Parathyroid adenoma (tissue), 2 donors: ENCODE measurements at regions not wholly inside any gene's neighbourhood (a gene's known extent, or its start where the extent isn't known, plus 50 kb on each side); places are given as distances from the start of the nearest gene placed in this dataset.

ENCODE experiments used
- H2AFZ ChIP-seq: fragments of 300-600 bp; sonication (generic); one replicate; pipeline ENCODE4 v1.7.0; 2017; ENCODE audit warnings: antibody characterized with exemption, mild to moderate bottlenecking
- H3K27ac ChIP-seq: fragments of 300-600 bp; sonication (generic); one replicate; pipeline ENCODE4 v1.7.0; 2017
- H3K27me3 ChIP-seq: fragments of 300-600 bp; sonication (generic); one replicate; pipeline ENCODE4 v1.7.0; 2017; ENCODE audit warnings: low read length; ENCODE audit not compliant: control insufficient read depth, insufficient read depth
- H3K36me3 ChIP-seq: fragments of 300-600 bp; sonication (generic); one replicate; pipeline ENCODE4 v1.7.0; 2017; ENCODE audit warnings: low read length; ENCODE audit not compliant: control insufficient read depth, insufficient read depth
- H3K4me1 ChIP-seq: fragments of 300-600 bp; sonication (generic); one replicate; pipeline ENCODE4 v1.7.0; 2017; ENCODE audit warnings: control low read depth
- H3K4me2 ChIP-seq: fragments of 300-600 bp; sonication (generic); one replicate; pipeline ENCODE4 v1.7.0; 2017; ENCODE audit warnings: low read length
- H3K4me3 ChIP-seq: fragments of 300-600 bp; sonication (generic); one replicate; pipeline ENCODE4 v1.7.0; 2017; ENCODE audit warnings: low read depth, low read length
- H3K79me2 ChIP-seq: fragments of 300-600 bp; sonication (generic); one replicate; pipeline ENCODE4 v1.7.0; 2017; ENCODE audit warnings: control low read depth
- H3K9ac ChIP-seq: fragments of 300-600 bp; sonication (generic); one replicate; pipeline ENCODE4 v1.7.0; 2017; ENCODE audit warnings: mild to moderate bottlenecking
- H3K9me3 ChIP-seq: fragments of 300-600 bp; sonication (generic); one replicate; pipeline ENCODE4 v1.7.0; 2017; ENCODE audit warnings: low read length; ENCODE audit not compliant: control insufficient read depth
- TF ChIP-seq, protein P1 (sequence below): fragments of 300-600 bp; sonication (generic); IDR thresholded peaks from one replicate; pipeline ENCODE4 v1.7.0; 2017; ENCODE audit warnings: antibody characterized with exemption, mild to moderate bottlenecking
- donor health status: primary hyperparathyroidism.

DNA sequence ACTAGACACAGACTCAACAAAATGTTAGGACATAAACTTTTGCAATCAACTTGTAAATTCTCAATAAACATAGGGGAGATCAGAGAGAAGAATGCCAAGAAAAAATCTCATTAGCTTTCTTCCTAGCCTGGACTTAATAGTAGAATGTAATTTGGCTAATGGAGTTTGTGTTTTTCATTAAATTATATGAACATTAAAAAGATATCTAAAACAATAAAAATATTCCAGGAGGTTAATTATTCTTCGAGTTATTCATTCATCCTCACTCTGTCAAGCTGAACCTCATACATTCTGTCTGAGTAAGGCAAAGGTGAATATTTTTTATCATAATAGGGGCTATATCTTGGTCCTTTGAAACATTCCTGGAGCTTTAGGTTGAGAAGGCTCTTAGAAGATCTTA is 551.9 kb upstream of the TBX3 start:
- TF ChIP-seq, protein P1, sequence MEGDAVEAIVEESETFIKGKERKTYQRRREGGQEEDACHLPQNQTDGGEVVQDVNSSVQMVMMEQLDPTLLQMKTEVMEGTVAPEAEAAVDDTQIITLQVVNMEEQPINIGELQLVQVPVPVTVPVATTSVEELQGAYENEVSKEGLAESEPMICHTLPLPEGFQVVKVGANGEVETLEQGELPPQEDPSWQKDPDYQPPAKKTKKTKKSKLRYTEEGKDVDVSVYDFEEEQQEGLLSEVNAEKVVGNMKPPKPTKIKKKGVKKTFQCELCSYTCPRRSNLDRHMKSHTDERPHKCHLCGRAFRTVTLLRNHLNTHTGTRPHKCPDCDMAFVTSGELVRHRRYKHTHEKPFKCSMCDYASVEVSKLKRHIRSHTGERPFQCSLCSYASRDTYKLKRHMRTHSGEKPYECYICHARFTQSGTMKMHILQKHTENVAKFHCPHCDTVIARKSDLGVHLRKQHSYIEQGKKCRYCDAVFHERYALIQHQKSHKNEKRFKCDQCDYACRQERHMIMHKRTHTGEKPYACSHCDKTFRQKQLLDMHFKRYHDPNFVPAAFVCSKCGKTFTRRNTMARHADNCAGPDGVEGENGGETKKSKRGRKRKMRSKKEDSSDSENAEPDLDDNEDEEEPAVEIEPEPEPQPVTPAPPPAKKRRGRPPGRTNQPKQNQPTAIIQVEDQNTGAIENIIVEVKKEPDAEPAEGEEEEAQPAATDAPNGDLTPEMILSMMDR, result no peak
- H3K36me3 ChIP-seq, result no peaks in the 10 kb centered on the region
- H3K79me2 ChIP-seq, result no peaks in the 10 kb centered on the region
- no peaks in the 10 kb centered on the region for H3K4me1 ChIP-seq
- H3K4me2 ChIP-seq, result no peak overlapping the region
- no peaks in the 10 kb centered on the region for H3K9me3 ChIP-seq
- H3K4me3 ChIP-seq, result no peak overlapping the region
- H3K9ac ChIP-seq, result no peak overlapping the region
- no peak overlapping the region for H2AFZ ChIP-seq
- no peak overlapping the region for H3K27ac ChIP-seq
- H3K27me3 ChIP-seq, result no peaks in the 10 kb centered on the region

DNA sequence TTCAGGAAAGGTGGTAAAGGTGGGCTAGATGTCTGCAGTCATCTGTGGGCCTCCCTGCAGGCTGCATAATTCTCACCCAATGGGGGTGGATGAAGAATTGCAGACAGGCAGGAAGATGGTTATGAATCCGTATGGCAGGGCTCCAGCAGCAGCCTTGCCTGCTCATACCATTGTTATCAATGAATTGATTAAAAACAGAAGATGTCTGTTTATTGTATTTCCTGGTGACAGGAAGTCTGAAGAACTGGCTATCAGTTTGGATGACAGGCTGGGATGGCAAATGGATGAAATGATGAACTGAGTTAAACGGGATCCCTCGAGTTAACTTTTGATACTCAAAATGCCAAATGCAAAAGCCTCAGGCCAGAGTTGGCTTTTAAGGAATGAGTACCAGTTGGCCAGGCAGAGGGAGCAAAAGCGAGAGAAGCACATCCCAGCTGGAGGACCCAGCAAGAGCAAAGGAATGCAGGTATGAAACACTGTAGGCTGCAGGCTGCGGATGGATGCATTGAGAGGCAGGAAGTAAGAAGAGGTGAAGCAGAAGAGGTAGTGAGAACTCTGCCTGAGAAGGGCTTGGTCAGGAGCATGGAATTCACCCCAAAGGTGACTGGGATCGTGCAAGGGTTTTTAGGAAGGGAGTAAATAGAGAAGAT is 550.0 kb upstream of the TBX3 start:
- no peak overlapping the region for H2AFZ ChIP-seq
- H3K9ac ChIP-seq, result no peak overlapping the region
- TF ChIP-seq, protein P1, result no peak
- H3K4me3 ChIP-seq, result no peak overlapping the region
- no peaks in the 10 kb centered on the region for H3K79me2 ChIP-seq
- H3K27me3 ChIP-seq, result no peaks in the 10 kb centered on the region
- H3K36me3 ChIP-seq, result no peaks in the 10 kb centered on the region
- H3K4me1 ChIP-seq, result no peaks in the 10 kb centered on the region
- H3K9me3 ChIP-seq, result no peaks in the 10 kb centered on the region
- H3K27ac ChIP-seq, result no peak overlapping the region
- no peak overlapping the region for H3K4me2 ChIP-seq

DNA sequence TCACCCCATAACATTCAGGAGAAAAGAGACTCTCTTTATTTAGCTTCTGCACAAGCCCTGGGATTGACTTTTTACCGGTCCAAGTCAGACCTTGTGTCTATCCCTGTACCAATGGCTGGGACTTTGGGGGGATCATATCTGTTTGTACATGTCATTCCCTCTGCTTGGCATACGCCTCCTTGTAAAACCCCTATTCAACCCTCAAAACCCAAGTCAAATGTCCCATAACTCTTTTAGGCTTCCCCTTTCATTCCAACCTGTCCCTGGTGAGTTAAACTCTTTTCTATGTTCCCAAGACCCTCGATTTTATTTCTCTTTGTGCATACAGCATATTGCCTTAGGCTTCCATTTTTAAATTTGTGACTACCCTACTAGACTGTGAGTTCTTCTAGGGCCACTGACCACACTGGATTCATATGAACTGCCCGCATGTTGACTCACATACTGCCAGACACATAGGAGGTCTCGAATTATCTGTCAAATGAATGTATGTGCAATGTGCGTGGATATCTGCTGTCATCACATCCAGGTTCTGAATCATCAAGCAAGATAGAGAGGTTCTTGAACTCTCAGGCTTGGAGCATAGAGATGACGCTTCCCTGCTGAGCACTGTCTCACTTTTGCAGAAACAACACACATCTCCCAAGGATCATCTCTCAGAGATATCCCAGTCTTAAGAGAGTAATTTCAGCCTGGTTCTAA is 548.6 kb upstream of the TBX3 start:
- Histone ChIP-seq H3K79me2 (no peaks in the 10 kb centered on the region), H3K36me3 (no peaks in the 10 kb centered on the region), H3K4me3 (no peak overlapping the region), H3K9me3 (no peaks in the 10 kb centered on the region), H3K4me2 (no peak overlapping the region), H2AFZ (no peak overlapping the region), H3K9ac (no peak overlapping the region), H3K4me1 (no peaks in the 10 kb centered on the region), H3K27me3 (no peaks in the 10 kb centered on the region), H3K27ac (no peak overlapping the region)
- TF ChIP-seq, protein P1, result no peak

DNA sequence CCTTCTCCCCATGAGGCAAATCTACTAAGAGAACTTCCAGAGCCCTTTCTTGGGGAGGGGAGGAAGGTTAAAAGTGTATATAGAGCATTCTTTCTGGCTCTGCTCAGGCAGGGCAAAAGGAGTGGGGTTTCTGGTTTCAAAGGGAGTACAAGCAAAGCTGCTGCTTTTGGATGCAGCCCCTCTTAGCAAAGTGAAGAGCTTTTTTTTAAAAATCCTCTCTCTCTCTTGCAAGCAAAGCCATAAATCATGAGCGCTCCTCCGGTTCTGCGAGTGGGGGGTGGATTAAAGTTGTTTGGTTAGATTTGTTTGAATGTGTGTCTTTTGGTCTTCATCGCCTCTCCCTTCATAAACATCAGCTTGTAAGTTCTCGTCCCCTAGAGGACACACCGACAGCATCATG is 546.6 kb upstream of the TBX3 start:
- Histone ChIP-seq H3K27ac (no peak overlapping the region), H3K9ac (no peak overlapping the region), H2AFZ (no peak overlapping the region), H3K79me2 (no peaks in the 10 kb centered on the region), H3K36me3 (no peaks in the 10 kb centered on the region), H3K4me3 (no peak overlapping the region), H3K27me3 (no peaks in the 10 kb centered on the region), H3K4me1 (no peaks in the 10 kb centered on the region), H3K4me2 (no peak overlapping the region), H3K9me3 (no peaks in the 10 kb centered on the region)
- TF ChIP-seq, protein P1, result no peak

DNA sequence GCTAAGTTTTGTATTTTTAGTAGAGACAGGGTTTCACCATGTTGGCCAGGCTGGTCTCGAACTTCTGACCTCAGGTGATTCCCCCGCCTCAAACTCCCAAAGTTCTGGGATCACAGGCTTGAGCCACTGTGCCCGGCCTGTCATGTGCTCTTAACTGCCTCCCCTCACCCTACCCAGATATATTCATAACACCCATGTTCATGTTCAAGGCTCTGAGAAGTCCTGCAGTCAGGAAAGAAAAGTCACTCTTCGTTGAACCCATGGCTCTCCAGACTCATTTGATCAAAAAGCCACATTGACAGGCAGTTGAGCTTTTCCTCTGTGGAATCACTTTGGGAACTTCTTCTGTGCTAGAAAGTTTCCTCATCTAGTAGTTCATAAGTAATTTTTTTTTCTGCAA is 545.5 kb upstream of the TBX3 start:
- H3K79me2 ChIP-seq, result no peaks in the 10 kb centered on the region
- no peak overlapping the region for H3K9ac ChIP-seq
- H3K27me3 ChIP-seq, result no peaks in the 10 kb centered on the region
- TF ChIP-seq, protein P1, result no peak
- no peak overlapping the region for H3K4me3 ChIP-seq
- no peaks in the 10 kb centered on the region for H3K36me3 ChIP-seq
- H3K4me1 ChIP-seq, result no peaks in the 10 kb centered on the region
- no peaks in the 10 kb centered on the region for H3K9me3 ChIP-seq
- H2AFZ ChIP-seq, result no peak overlapping the region
- no peak overlapping the region for H3K27ac ChIP-seq
- no peak overlapping the region for H3K4me2 ChIP-seq
